Stimulated activated CD4-positive, alpha-beta T cell treated with anti-CD3 and anti-CD28 coated beads, Interleukin-15, amount 100 ng/mL, for 24 hours (primary cell): ENCODE measurements at regions not wholly inside any gene's neighbourhood (a gene's known extent, or its start where the extent isn't known, plus 50 kb on each side); places are given as distances from the start of the nearest gene placed in this dataset.

Experiments
- DNase-seq: peaks from one replicate; pipeline ENCODE4 v3.0.0-alpha.2; 2020

DNA sequence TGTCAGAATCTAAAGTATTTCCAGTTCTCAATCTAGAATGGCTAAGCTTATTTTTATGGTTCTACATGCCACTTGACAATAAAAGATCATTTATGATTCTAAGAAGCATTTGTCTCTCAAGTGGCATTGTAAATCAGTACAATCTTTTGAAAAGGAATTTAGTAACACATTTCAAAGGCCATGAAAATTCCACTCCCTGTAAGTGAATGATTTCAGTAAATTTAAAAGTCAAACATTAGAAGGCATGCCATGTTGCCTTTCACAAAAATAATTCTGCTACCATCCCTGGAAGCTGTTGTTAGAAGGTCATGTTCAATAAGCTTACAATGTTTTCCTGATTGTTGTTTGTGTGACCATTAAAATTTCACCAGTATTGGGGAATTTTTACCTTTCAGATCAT, 142.9 kb downstream of the RPIA start:
- no peak for DNase-seq

- no peak for DNase-seq
These were observed 143.4 kb downstream of the RPIA start for GRCh38 chr2:88834866-88835265.

DNA sequence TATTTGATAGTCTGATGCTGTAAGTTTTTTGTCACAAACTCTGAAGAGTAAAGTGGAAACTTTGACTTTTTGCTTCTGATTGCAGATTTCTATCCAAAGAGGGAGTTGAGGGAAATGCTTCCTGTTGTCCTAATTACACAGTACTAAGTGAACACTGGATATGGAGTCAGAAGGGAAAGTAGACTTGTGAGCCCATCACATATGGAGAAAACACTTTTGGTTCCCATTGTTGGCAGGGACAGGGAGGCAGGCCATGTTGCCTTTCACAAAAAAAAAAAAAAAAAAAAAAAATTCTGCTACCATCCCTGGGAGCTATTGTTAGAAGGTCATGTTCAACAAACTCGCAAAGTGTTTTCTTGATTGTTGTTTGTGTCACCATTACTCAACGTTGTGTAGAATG, 144.3 kb downstream of the RPIA start:
- no peak for DNase-seq

DNA sequence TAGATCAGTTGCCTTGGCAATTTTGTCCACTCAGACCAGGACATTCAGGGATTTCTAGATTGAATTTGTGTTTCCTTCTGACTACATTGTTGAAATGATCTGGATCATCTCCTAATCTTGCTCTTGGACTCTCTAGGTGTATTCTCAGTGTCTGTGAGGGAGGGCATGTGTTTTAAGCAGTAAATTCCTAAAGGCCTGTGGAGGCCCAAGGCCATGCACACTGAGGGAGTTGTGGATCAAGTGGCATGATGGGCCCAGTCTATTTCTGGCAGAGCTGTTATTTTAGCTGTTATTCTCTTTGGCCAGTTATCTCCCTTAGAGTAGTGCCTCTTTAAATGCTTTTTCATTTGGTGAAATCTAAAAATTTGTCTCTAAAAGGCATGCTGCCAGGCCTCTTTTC, 144.9 kb downstream of the RPIA start:
- no peak for DNase-seq

DNA sequence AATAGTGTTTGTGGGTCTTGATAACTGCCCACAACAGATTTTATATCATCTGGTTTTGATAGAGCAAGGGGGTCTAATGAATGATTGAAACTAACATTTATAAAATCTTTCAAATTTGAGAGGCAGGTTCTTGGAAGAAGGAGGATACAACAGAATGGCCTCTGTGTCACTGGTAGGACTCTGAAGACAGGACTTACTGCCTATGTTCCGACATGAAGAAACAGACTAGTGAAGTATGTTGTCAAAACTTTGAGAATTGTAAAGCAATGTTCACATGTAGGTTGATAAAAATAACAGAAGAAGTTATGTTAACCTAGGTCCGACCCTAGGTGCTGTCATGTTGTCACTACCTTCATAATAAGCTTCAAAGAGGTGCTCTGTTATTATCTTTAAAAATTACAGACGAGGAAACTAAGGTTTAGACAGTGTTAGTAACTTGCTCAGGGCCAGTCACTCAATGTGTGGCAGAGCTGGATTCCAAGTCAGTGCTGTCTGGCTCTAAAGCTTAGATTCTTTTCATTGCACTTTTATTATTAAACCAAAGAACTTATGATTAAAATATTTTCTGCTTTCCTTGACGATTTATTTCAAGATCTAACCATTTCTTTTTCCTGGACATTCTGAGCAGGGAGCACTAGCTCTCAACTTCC, 146.2 kb downstream of the RPIA start:
- DNase-seq, result no peak

- DNase-seq, result peak; percentile 5
These were observed 146.7 kb downstream of the RPIA start for GRCh38 chr2:88838165-88838635.

DNA sequence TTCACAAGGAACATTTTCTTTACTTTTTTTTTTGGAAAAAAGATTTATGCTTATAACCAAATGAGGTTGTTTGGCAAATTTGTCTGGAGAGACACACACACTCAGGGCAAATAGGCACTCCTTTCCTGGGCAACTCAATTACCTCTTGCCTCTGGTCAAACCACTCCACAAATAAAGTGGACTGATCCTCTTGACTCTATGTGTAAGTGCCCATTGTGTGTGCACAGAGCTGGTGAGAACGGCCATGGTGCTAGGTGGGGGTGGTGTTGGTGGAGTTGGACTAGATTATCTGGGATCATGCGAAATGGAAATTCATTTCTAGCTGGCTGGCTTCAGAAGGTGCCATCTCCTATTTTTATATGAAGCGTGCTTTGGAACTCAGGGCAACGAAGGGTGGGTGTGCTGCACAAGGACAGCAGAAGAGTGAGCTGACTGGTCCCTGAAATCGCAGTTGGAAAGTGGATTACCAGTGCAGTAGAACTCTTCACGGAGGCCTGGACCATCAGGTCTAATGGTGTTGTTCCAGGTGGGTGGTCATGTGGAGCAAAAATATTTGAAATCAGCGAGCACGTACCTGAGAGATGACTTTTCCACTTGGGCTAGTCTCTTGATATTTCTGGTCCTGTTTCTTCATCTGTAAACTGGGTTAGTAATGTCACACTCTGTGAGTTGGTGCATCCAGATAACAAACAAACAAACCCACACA, 149.9 kb downstream of the RPIA start:
- DNase-seq, result no peak

GRCh38 chr2:88842656-88843460, 151.4 kb downstream of the RPIA start:
- no peak for DNase-seq

GRCh38 chr2:88843651-88844050, 152.2 kb downstream of the RPIA start:
- no peak for DNase-seq

DNA sequence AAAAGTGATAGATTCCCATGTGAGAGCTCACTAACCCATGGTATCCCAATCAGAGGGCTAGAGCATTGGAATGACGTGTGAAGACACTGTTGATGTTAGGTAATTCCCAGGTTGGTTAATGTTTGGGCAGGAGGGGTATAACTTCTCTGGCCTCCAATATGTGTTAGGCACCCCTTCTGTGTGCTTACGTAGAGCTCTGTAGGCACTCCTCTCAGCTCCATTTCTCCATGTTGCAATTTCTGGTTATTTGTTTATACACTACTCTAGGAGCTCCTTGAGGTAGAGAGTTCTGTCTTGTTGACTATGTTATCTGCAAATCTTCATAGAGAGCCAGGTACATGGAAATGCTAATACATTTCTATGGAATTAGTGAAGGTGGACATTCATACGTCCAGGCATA, 153.5 kb downstream of the RPIA start:
- DNase-seq, result no peak

DNA sequence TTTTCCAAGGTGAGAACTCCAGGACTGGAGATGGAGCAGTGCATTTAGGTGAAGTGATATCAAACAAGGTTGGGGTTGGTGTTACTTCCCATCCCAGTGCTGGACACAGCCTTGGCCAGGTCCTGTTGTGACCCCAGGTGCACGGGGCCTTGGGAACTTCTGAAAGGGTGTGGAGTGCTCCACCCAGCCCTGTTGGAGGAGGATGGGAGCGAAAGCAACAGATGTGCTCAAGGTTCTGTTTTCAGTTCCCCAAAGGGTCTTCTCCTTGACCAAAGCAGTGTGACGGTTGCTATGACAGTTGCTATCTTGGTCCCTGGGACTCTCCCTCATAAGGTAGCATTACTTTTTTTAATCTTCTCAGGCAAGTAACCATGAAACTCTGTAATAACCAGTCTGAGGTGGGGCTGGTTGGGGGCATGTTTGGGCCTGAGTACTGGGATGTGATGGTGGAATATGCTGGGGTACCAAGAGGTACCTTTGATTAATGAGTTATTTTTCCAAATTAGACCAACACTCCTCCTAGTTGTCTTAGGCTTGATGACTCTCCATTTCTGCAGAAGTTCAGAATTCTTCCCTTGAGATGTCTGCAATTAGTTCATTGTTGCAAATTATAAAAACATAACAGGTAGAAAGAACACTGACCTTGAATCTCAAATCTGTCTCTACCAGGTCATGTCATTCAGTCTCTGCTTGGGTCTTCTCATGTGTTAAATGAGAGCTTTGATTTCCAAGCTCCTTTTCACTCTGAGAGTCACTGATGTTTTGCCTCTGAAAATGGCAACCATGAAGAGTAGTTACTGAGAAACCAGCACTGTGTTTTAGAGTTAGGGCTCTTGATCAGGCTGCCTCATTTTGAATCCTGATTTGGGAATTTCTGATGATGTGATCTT, 154.5 kb downstream of the RPIA start:
- DNase-seq, result no peak

- no peak for DNase-seq
These were observed 161.4 kb downstream of the RPIA start for GRCh38 chr2:88852753-88853402.

- DNase-seq, result no peak
These were observed 161.9 kb downstream of the RPIA start for GRCh38 chr2:88853403-88853790.

GRCh38 chr2:88854528-88854927, 163.1 kb downstream of the RPIA start:
- DNase-seq, result no peak

- no peak for DNase-seq
These were observed 164.3 kb downstream of the RPIA start for GRCh38 chr2:88855620-88856408.

- DNase-seq, result no peak
These were observed 165.1 kb downstream of the RPIA start for GRCh38 chr2:88856409-88857135.

GRCh38 chr2:88857274-88857741, 165.8 kb downstream of the RPIA start:
- DNase-seq, result no peak

DNA sequence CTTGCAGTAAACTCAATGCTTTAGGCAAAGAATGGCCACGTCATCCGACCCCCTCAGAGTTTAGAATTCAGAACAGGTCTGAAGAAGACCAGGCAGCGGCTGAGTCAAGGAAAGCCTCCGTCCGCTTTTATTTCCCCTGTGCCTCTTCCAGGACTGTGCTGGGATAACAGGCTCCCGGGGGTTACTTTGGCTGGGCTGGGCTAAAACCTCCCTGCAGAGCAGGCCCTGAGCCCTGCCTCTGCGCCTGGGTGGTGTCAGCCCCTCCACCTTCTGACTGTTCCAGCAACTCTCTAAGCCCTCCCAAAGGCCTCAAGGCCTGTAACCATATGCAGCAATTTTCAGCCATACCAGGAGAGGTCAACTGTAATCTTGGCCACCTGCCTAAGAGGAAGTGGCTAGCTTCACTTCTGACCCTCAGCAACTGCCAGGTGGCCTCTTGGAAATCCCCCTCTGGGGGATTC, 166.5 kb downstream of the RPIA start:
- DNase-seq, result no peak

DNA sequence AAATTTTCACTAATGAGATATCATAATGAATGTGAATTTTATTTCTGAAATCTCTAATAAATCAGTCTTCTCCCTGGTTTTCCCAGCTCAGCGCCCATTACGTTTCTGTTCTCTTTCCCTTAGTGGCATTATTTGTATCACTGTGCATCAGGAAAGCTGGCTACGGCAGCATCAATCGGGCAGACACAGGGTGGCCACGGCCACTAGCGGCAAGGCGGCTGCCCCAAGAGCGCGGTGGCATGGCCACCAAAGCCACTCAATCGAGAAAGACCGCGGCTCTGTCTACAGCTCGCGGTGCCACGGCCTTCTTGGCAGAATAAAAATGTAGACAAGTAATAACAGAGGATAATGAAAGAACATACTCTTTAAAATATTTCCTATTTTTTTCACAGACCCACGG, 168.0 kb downstream of the RPIA start:
- no peak for DNase-seq

DNA sequence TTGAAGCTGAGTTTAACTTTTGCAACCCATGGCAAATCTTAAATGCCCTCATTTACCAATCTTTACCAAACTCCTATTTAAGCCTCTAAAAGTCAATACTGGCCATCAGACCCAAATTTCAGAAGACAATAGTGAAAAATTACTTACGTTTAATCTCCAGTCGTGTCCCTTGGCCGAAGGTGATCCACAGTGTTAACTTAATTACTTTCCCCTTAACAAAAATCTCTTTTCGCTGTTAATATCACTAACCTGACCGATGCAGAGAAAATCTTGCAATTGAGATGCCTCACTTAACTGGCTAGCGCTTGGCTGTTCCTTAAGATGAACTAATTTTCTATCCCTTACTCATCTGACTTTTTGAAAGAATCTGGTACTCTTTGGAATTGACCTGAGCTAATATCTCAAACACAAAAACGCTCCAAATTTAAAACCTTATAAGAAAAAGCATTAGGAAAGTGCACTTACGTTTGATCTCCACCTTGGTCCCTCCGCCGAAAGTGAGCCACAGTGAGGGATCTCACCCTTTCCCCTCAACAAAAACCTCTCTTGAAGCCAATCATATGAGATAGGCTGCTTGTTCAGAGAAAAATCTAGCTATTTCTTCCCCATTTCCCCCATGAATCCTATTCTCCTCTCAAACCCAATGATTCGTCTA, 169.1 kb downstream of the RPIA start:
- no peak for DNase-seq
